SK-N-SH (cell line): ENCODE measurements at regions not wholly inside any gene's neighbourhood (a gene's known extent, or its start where the extent isn't known, plus 50 kb on each side); places are given as distances from the start of the nearest gene placed in this dataset.

Source experiments
- CTCF ChIP-seq: fragments of 200-600 bp; sonication (generic); IDR thresholded peaks from 2 replicates; pipeline ENCODE4 v1.6.1; 2017; ENCODE audit warnings: antibody characterized with exemption, mild to moderate bottlenecking, moderate library complexity
- EP300 ChIP-seq, 2 experiments: IDR thresholded peaks; 2 replicates each; pipeline versions ENCODE4 v1.4.0 to v1.6.1; 2012; ENCODE audit warnings: borderline replicate concordance in 1 of 2, low read depth in 1 of 2, low read length in 1 of 2
- EZH2phosphoT487 ChIP-seq: fragments of 200-600 bp; sonication (generic); IDR thresholded peaks from 2 replicates; pipeline ENCODE4 v1.6.1; 2017; ENCODE audit warnings: low read depth, mixed run types, mild to moderate bottlenecking, antibody characterized with exemption, moderate library complexity, borderline replicate concordance
- JUND ChIP-seq: IDR thresholded peaks from 2 replicates; pipeline ENCODE4 v1.4.0; 2012
- RAD21 ChIP-seq: IDR thresholded peaks from 2 replicates; pipeline ENCODE4 v1.6.1; 2012; ENCODE audit warnings: mild to moderate bottlenecking, low read length
- REST ChIP-seq: IDR thresholded peaks from 2 replicates; pipeline ENCODE4 v1.6.1; 2012; ENCODE audit warnings: mild to moderate bottlenecking, low read depth, low read length, moderate library complexity
- SIN3A ChIP-seq: IDR thresholded peaks from 2 replicates; pipeline ENCODE4 v1.6.1; 2012; ENCODE audit warnings: low read depth, mild to moderate bottlenecking, low read length, moderate library complexity, borderline replicate concordance
- TAF1 ChIP-seq: IDR thresholded peaks from 2 replicates; pipeline ENCODE4 v1.6.1; 2012; ENCODE audit warnings: low read depth, mild to moderate bottlenecking, low read length, moderate library complexity, borderline replicate concordance
- USF1 ChIP-seq: IDR thresholded peaks from 2 replicates; pipeline ENCODE4 v1.4.0; 2012; ENCODE audit warnings: low read depth, borderline replicate concordance
- USF2 ChIP-seq: fragments of 150-350 bp; IDR thresholded peaks from 2 replicates; pipeline ENCODE4 v1.6.1; 2017; ENCODE audit warnings: antibody characterized with exemption, low read length, low read depth, borderline replicate concordance
- ZBTB33 ChIP-seq: IDR thresholded peaks from 2 replicates; pipeline ENCODE4 v1.4.0; 2012; ENCODE audit warnings: low read depth, borderline replicate concordance

- TF ChIP-seq EP300 (IDR thresholded peaks at IDR 0.05; ENCODE audit: borderline replicate concordance in 1 of 2, low read depth in 1 of 2, low read length in 1 of 2) (no peak), CTCF (no peak), SIN3A (no peak), RAD21 (no peak), USF2 (no peak), TAF1 (no peak), ZBTB33 (no peak), JUND (no peak), REST (no peak), USF1 (no peak), EZH2phosphoT487 (no peak)
These were observed 294.0 kb upstream of the UGT8 start for GRCh38 chr4:114304567-114304966.
